HL-60/S4 (cell line): ENCODE measurements at regions not wholly inside any gene's neighbourhood (a gene's known extent, or its start where the extent isn't known, plus 50 kb on each side); places are given as distances from the start of the nearest gene placed in this dataset.

Source experiments
- in situ Hi-C: fragments of 300-500 bp; cut with MboI; formaldehyde crosslinking; loops from 2 replicates; pipeline ENCODE4 v1.14.3; 2022; ENCODE audit warnings: low sequenced_read_pairs

GRCh38 chr11:19444231-19444630, 203.5 kb upstream of the E2F8 start:
- in situ Hi-C loops, result no loop called here

- in situ Hi-C loops, result no loop called here
These were observed 201.8 kb upstream of the E2F8 start for GRCh38 chr11:19442554-19442910.

- in situ Hi-C loops, result no loop called here
These were observed 201.2 kb upstream of the E2F8 start for GRCh38 chr11:19441752-19442553.

GRCh38 chr11:19441288-19441687, 200.5 kb upstream of the E2F8 start:
- in situ Hi-C loops, result no loop called here

GRCh38 chr11:19437760-19438159, 197.0 kb upstream of the E2F8 start:
- in situ Hi-C loops, result no loop called here

GRCh38 chr11:19436932-19437331, 196.2 kb upstream of the E2F8 start:
- in situ Hi-C loops, result no loop called here

GRCh38 chr11:19435306-19435989, 194.7 kb upstream of the E2F8 start:
- in situ Hi-C loops, result no loop called here

GRCh38 chr11:19433791-19434190, 193.0 kb upstream of the E2F8 start:
- in situ Hi-C loops, result no loop called here

- in situ Hi-C loops, result no loop called here
These were observed 192.6 kb upstream of the E2F8 start for GRCh38 chr11:19433367-19433766.

- in situ Hi-C loops, result no loop called here
These were observed 191.8 kb upstream of the E2F8 start for GRCh38 chr11:19432370-19433061.

GRCh38 chr11:19430754-19431398, 190.1 kb upstream of the E2F8 start:
- in situ Hi-C loops, result no loop called here

- in situ Hi-C loops, result no loop called here
These were observed 189.6 kb upstream of the E2F8 start for GRCh38 chr11:19430346-19430745.

- in situ Hi-C loops, result no loop called here
These were observed 188.5 kb upstream of the E2F8 start for GRCh38 chr11:19429108-19429760.

- in situ Hi-C loops, result no loop called here
These were observed 187.7 kb upstream of the E2F8 start for GRCh38 chr11:19428206-19429002.

- in situ Hi-C loops, result no loop called here
These were observed 186.1 kb upstream of the E2F8 start for GRCh38 chr11:19426756-19427403.

GRCh38 chr11:19426011-19426755, 185.4 kb upstream of the E2F8 start:
- in situ Hi-C loops, result no loop called here

GRCh38 chr11:19422276-19422675, 181.5 kb upstream of the E2F8 start:
- in situ Hi-C loops, result no loop called here

GRCh38 chr11:19420868-19421533, 180.3 kb upstream of the E2F8 start:
- in situ Hi-C loops, result no loop called here
